NCI-H2171 treated with DMSO at 0.1 percent for 48 hours (cell line): ENCODE measurements at regions not wholly inside any gene's neighbourhood (a gene's known extent, or its start where the extent isn't known, plus 50 kb on each side); places are given as distances from the start of the nearest gene placed in this dataset.

ENCODE experiments used
- DNase-seq: peaks from one replicate; lab custom pipeline; 2025; lab: John Stamatoyannopoulos, UW

DNA sequence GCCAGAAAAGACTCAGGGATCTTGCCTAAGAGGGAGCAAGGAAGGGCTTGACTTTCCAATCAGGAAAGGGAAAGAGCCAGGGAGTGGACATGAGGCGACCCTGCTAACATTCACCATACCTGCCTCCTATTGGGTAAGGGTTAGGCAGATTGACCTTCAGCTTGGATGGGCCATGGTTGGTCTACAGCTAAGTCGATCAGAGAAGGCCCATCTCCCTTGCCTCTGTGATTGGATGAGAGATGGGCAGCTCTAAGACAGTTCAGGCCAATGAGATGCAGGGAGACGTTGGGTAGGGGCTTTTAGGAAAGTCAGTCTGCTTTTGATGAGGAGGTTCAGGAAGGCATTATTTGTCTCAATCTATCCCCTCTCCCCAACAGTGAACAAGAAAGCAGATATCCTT lies 135.0 kb upstream of the STC2 start:
- DNase-seq, result no peak

DNA sequence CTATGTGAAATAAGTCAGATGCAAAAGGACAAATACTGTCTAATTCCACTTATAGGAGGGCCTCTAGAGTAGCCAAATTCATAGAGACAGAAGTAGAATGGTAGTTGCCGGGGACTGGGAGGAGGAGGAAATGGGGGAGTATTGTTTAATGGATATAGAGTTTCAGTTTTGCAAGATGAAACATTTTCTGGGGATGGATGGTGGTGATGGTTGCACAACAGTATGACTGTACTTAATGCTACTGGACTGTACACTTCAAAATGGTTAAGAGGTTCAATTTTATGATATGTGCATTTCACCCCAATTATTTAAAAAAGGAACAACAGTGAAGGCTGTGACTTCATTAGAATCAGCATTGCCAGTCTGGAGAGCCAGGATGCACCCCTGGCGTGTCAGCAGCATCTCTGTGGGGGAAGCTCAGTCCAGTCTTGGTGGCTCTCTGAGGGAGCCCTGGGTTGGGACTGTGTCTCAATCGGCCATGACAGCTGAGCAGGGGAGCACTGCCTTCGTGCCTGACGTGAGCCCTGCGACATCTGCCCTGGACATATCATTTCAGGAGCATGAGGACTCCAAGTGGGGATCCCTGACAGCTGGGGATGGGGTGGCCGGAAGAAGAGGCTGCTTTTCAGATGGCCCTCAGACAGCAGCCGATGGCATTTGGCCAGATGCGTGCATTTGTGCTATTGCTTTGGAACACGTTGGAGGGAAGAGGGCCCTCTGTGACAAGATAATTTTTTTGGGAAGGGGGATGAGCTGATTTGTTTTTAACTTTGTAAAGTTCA lies 130.8 kb upstream of the STC2 start:
- DNase-seq, result no peak

- no peak for DNase-seq
Measured at GRCh38 chr5:173457482-173457881, 129.3 kb upstream of the STC2 start.

- no peak for DNase-seq
Measured at GRCh38 chr5:173456751-173457171, 128.5 kb upstream of the STC2 start.

GRCh38 chr5:173456181-173456580 lies 128.0 kb upstream of the STC2 start:
- no peak for DNase-seq

GRCh38 chr5:173455599-173455957 lies 127.4 kb upstream of the STC2 start:
- DNase-seq, result no peak

GRCh38 chr5:173454736-173455598 lies 126.8 kb upstream of the STC2 start:
- DNase-seq, result no peak

DNA sequence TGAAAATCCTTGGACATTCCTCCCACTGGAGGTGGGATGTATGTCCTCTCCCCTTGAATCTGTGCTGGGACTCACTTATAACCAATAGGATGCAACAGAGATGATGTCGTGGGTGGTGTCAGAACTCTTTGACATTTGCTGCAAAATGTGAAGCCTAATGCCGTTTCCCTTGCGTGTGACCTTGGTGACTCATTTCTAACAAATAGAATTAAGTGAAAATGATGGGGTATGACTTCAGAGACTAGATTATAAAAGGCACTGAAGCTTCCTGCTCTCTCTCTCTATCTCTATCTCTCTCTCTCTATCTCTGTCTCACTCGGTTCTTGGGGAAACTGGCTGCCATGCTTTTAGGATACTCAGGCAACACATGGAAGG lies 126.1 kb upstream of the STC2 start:
- DNase-seq, result no peak

DNA sequence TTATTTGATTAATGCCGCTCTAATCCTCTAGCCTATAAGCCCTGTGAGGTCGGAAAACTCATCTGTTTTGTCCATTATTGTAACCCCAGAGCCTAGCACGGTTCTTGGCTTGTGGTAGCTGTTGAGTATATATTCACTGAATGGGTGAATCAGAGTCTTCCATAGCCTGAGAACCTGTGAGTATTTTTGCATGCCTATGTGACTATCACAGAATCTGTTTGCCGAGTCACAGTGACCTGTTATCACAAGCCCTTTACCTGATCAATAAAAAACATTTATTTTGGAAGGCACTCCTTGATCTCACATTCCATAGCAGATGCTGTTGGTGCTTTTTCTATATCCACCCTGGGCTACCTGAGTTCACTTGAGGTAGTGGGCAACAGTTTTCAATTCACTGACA lies 125.0 kb upstream of the STC2 start:
- DNase-seq, result no peak

GRCh38 chr5:173452119-173452905 lies 124.1 kb upstream of the STC2 start:
- no peak for DNase-seq

DNA sequence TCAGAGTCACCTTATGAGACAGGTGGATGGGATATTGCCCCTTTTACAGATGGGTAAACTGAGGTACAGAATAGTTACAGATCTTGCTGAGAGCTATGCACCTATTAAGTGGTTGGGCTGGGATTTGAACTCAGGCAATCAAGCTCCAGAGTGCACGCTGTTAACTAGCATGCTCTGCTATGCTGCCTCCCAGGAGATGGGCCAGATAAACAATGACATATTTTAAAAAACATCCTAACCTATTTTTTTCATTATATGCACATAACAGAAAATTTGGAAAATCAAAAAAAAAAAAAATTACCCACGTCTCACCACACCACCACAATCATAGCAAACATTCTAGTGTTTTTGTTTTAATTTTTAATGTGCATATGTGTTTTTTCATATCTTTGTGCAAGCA lies 123.4 kb upstream of the STC2 start:
- no peak for DNase-seq

- peak; percentile 8 for DNase-seq
Measured at GRCh38 chr5:173451031-173451430, 122.8 kb upstream of the STC2 start.

GRCh38 chr5:173450188-173450587 lies 122.0 kb upstream of the STC2 start:
- no peak for DNase-seq

GRCh38 chr5:173448856-173449255 lies 120.6 kb upstream of the STC2 start:
- DNase-seq, result no peak

GRCh38 chr5:173443971-173444370 lies 115.8 kb upstream of the STC2 start:
- DNase-seq, result no peak

DNA sequence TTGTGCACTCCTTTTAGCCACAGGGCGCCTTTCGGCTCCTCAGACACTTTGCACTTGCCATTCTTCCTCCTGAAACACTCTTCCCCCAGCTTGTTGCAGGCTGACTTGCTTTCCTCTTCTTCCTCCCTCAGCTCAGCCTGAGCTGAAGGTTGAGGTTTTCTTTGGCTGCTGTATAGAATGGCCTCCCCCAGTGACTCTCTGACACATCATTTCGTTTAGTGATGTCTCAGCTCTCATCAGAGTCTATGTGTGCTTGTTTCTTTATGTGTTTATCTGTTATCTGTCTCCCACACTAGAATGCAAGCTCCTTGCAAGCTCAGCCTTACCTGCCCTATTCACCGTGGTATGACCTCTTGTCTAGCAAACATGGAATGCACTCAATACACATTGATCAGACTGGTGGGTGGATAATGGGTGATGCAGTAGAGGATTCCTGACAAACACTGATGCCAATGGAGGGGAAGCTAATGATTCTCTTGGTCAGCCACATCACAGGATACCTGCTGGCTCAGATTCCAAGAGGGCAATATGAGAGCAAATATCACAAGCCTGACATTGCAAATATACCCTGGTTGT lies 112.9 kb upstream of the STC2 start:
- DNase-seq, result no peak

DNA sequence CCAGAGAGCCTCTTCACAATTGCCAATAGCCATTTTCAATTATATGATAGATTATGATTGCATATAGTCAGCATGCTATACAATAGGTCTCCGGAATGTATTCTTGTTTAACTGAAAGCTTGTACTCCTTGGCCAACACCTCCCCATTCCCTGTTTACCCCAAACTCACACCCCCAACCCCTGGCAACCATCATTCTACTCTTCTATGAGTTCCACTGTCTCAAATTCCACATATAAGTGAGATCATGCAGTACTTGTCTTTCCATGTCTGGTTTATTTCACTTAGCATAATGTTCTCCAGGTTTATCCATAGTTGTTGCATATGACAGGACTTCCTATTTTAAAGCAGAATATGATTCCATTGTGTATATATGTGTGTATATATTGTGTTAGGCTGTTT lies 110.7 kb upstream of the STC2 start:
- no peak for DNase-seq

DNA sequence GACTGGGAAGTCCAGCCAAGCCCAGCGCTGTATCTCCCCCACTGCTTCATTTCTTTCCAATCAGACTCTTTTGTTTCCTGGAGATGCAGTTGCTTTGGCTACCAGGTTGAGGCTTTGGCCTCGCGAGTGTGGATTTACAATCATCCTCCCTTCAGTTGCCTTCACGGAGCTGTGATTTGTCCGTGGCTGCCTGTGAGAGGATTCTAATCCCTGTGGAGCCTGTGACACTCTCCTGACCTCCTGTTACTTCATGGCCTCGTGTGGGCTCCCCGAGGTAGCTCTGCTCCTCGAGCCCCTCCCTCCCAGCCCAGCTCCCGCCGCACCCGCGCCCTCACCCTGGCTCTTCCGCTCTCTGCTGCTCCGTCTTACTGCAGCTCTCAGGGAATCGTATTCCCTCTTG lies 107.2 kb upstream of the STC2 start:
- no peak for DNase-seq

DNA sequence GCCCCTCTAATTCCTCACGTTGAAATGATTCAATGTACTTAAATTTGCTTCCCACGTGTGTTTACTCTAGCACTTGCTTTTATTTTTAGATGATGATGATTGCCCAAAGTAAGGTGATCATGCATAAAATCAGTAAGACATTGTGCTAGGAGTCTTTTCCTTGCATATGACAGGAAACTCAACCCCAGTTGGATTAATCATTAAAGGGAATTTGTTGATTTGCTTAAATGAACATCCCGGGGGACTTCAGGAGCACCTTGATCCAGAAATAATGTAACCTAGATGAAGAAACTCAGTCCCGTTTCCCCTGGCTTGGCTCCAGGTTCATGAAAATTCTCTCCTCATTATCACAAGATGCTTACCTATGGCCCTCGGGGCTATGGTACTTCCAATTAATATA lies 106.1 kb upstream of the STC2 start:
- DNase-seq, result no peak

DNA sequence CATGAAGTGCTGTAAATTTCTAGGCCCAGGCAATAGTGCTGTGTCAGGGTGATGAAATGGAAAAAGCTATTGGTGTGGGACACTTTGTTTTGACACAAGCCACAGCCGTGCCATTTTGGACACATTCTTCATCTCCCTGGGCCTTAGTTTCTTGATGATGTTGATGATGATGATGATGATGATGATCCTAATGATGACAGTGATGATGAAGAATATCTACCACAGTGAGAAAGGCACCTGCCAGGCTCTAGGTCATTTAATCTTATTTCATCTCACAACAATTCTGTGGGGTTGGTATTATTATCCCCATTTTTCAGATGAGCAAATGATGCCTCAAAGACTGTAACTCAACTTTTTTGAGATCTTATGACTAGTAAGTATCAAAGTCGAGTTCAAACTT lies 102.2 kb upstream of the STC2 start:
- DNase-seq, result no peak

- DNase-seq, result no peak
Measured at GRCh38 chr5:173429489-173430150, 101.4 kb upstream of the STC2 start.
